ENCODE measurements at regions not wholly inside any gene's neighbourhood (a gene's known extent, or its start where the extent isn't known, plus 50 kb on each side); places are given as distances from the start of the nearest gene placed in this dataset.

GRCh38 chr1:234923626-234924025 is 205.0 kb downstream of the TOMM20 start:
- Histone ChIP-seq H4K20me1 (ENCODE audit: control insufficient read depth, extremely low read depth, insufficient read depth, low read length) (no peaks in the 10 kb centered on the region), H3K27ac (ENCODE audit: control insufficient read depth, insufficient read depth, low read length) (no peak overlapping the region), H3K9me3 (ENCODE audit: control insufficient read depth, low read depth, low read length) (no peaks in the 10 kb centered on the region), H3K9me1 (ENCODE audit: control insufficient read depth, extremely low read depth, insufficient read depth, low read length) (no peaks in the 10 kb centered on the region), H3K4me1 (ENCODE audit: control insufficient read depth, extremely low read depth, insufficient read depth, low read length) (peaks cover 9% of the 10 kb centered on the region), H3K79me2 (ENCODE audit: control insufficient read depth, insufficient read depth, low read length) (no peaks in the 10 kb centered on the region), H2AFZ (ENCODE audit: control insufficient read depth, low read length) (no peak overlapping the region), H3K27me3 (ENCODE audit: control insufficient read depth, extremely low read depth, insufficient read depth, low read length) (no peaks in the 10 kb centered on the region), H3K36me3 (ENCODE audit: control insufficient read depth in 2 of 2, extremely low read depth in 1 of 2, insufficient read depth in 2 of 2, low read length in 2 of 2) (no peaks in the 10 kb centered on the region), H3K9ac (ENCODE audit: control insufficient read depth, extremely low read depth, insufficient read depth, low read length) (no peak overlapping the region), H3K4me3 (ENCODE audit: control insufficient read depth in 2 of 3, extremely low read depth in 1 of 3, insufficient read depth in 2 of 3, low read depth in 1 of 3, low read length in 3 of 3) (no peak overlapping the region), H3K4me2 (ENCODE audit: control insufficient read depth, extremely low read depth, insufficient read depth, low read depth, low read length) (no peak overlapping the region)
- DNase-seq (ENCODE audit: low read depth, low spot score) = no peak
- FAIRE-seq = no peak
- dilution Hi-C loops (cut with MboI; ENCODE audit: extremely low pct_ligation_motif_present, low sequenced_read_pairs) = no loop called here
- TF ChIP-seq EZH2 (IDR thresholded peaks at IDR 0.05; ENCODE audit: low read length) (no peak), CTCF (optimal IDR thresholded peaks at IDR 0.05 in 1 of 3, IDR thresholded peaks at IDR 0.05 in 1 of 3, conservative IDR thresholded peaks at IDR 0.05 in 1 of 3; ENCODE audit: extremely low read depth in 1 of 3, insufficient read depth in 2 of 3, low read length in 3 of 3) (no peak)

- H3K79me2 ChIP-seq (ENCODE audit: control insufficient read depth, insufficient read depth, low read length) = no peaks in the 10 kb centered on the region
- H3K9me3 ChIP-seq (ENCODE audit: control insufficient read depth, low read depth, low read length) = no peaks in the 10 kb centered on the region
- dilution Hi-C loops (cut with MboI; ENCODE audit: extremely low pct_ligation_motif_present, low sequenced_read_pairs) = no loop called here
- no peak overlapping the region for H3K9ac ChIP-seq (ENCODE audit: control insufficient read depth, extremely low read depth, insufficient read depth, low read length)
- no peak overlapping the region for H3K4me2 ChIP-seq (ENCODE audit: control insufficient read depth, extremely low read depth, insufficient read depth, low read depth, low read length)
- no peaks in the 10 kb centered on the region for H3K27me3 ChIP-seq (ENCODE audit: control insufficient read depth, extremely low read depth, insufficient read depth, low read length)
- no peak for DNase-seq (ENCODE audit: low read depth, low spot score)
- no peaks in the 10 kb centered on the region for H3K36me3 ChIP-seq (ENCODE audit: control insufficient read depth in 2 of 2, extremely low read depth in 1 of 2, insufficient read depth in 2 of 2, low read length in 2 of 2)
- peaks cover 9% of the 10 kb centered on the region for H3K4me1 ChIP-seq (ENCODE audit: control insufficient read depth, extremely low read depth, insufficient read depth, low read length)
- TF ChIP-seq CTCF (optimal IDR thresholded peaks at IDR 0.05 in 1 of 3, IDR thresholded peaks at IDR 0.05 in 1 of 3, conservative IDR thresholded peaks at IDR 0.05 in 1 of 3; ENCODE audit: extremely low read depth in 1 of 3, insufficient read depth in 2 of 3, low read length in 3 of 3) (no peak), EZH2 (IDR thresholded peaks at IDR 0.05; ENCODE audit: low read length) (no peak)
- FAIRE-seq = no peak
- no peak overlapping the region for H3K27ac ChIP-seq (ENCODE audit: control insufficient read depth, insufficient read depth, low read length)
- H3K9me1 ChIP-seq (ENCODE audit: control insufficient read depth, extremely low read depth, insufficient read depth, low read length) = no peaks in the 10 kb centered on the region
- H3K4me3 ChIP-seq (ENCODE audit: control insufficient read depth in 2 of 3, extremely low read depth in 1 of 3, insufficient read depth in 2 of 3, low read depth in 1 of 3, low read length in 3 of 3) = no peak overlapping the region
- no peak overlapping the region for H2AFZ ChIP-seq (ENCODE audit: control insufficient read depth, low read length)
- no peaks in the 10 kb centered on the region for H4K20me1 ChIP-seq (ENCODE audit: control insufficient read depth, extremely low read depth, insufficient read depth, low read length)
Observed at GRCh38 chr1:234922987-234923386, 205.7 kb downstream of the TOMM20 start.
